ENCODE measurements at regions not wholly inside any gene's neighbourhood (a gene's known extent, or its start where the extent isn't known, plus 50 kb on each side); places are given as distances from the start of the nearest gene placed in this dataset.

GRCh38 chr12:30211743-30212142, 428.0 kb upstream of the TMTC1 start:
- TF ChIP-seq CTCF (IDR thresholded peaks at IDR 0.05; ENCODE audit: insufficient read depth, low read depth, low read length) (no peak), EZH2 (IDR thresholded peaks at IDR 0.05; ENCODE audit: insufficient read depth, low read length) (no peak)
- Histone ChIP-seq H4K20me1 (ENCODE audit: insufficient read depth, low read length) (no peaks in the 10 kb centered on the region), H3K4me2 (ENCODE audit: low read length) (no peak overlapping the region), H3K27ac (ENCODE audit: low read depth, low read length) (no peak overlapping the region), H3K4me3 (ENCODE audit: insufficient read depth, low read depth, low read length) (no peak overlapping the region), H3K9ac (ENCODE audit: low read length) (no peak overlapping the region), H3K4me1 (ENCODE audit: insufficient read depth, low read length) (no peaks in the 10 kb centered on the region), H3K27me3 (ENCODE audit: insufficient read depth, low read length) (no peaks in the 10 kb centered on the region), H3K9me3 (ENCODE audit: insufficient read depth, low read depth, low read length) (no peaks in the 10 kb centered on the region), H3K79me2 (ENCODE audit: insufficient read depth, low read length) (no peaks in the 10 kb centered on the region), H2AFZ (ENCODE audit: low read depth, low read length) (no peak overlapping the region), H3K36me3 (ENCODE audit: insufficient read depth, low read length) (no peaks in the 10 kb centered on the region)
- no peak for DNase-seq (ENCODE audit: low read depth)
- H3K4me3 Mint-ChIP-seq (ENCODE audit: unreplicated experiment), result no peak overlapping the region
- H3K4me1 Mint-ChIP-seq (ENCODE audit: low read depth, unreplicated experiment), result no peaks in the 10 kb centered on the region
- H3K27me3 Mint-ChIP-seq (ENCODE audit: low read depth, unreplicated experiment), result peaks cover 5% of the 10 kb centered on the region
- H3K27ac Mint-ChIP-seq (ENCODE audit: unreplicated experiment), result no peak overlapping the region
- H3K9me3 Mint-ChIP-seq (ENCODE audit: unreplicated experiment), result peaks cover 3% of the 10 kb centered on the region
- no peaks in the 10 kb centered on the region for H3K36me3 Mint-ChIP-seq (ENCODE audit: low read depth, unreplicated experiment)
- no peak for FAIRE-seq

GRCh38 chr12:30203981-30204380, 420.2 kb upstream of the TMTC1 start:
- Mint-ChIP-seq H3K4me1 (ENCODE audit: low read depth, unreplicated experiment) (no peaks in the 10 kb centered on the region), H3K27me3 (ENCODE audit: low read depth, unreplicated experiment) (peaks cover 43% of the 10 kb centered on the region), H3K4me3 (ENCODE audit: unreplicated experiment) (no peak overlapping the region), H3K36me3 (ENCODE audit: low read depth, unreplicated experiment) (no peaks in the 10 kb centered on the region), H3K9me3 (ENCODE audit: unreplicated experiment) (peaks cover 2% of the 10 kb centered on the region), H3K27ac (ENCODE audit: unreplicated experiment) (no peak overlapping the region)
- H3K79me2 ChIP-seq (ENCODE audit: insufficient read depth, low read length), result no peaks in the 10 kb centered on the region
- FAIRE-seq (no peak), DNase-seq (ENCODE audit: low read depth) (no peak)
- no peak for TF ChIP-seq CTCF (IDR thresholded peaks at IDR 0.05; ENCODE audit: insufficient read depth, low read depth, low read length)
- no peak for TF ChIP-seq EZH2 (IDR thresholded peaks at IDR 0.05; ENCODE audit: insufficient read depth, low read length)
- H3K27ac ChIP-seq (ENCODE audit: low read depth, low read length), result no peak overlapping the region
- no peak overlapping the region for H3K4me2 ChIP-seq (ENCODE audit: low read length)
- H3K27me3 ChIP-seq (ENCODE audit: insufficient read depth, low read length), result peaks cover 18% of the 10 kb centered on the region
- H3K36me3 ChIP-seq (ENCODE audit: insufficient read depth, low read length), result no peaks in the 10 kb centered on the region
- H3K4me1 ChIP-seq (ENCODE audit: insufficient read depth, low read length), result no peaks in the 10 kb centered on the region
- no peaks in the 10 kb centered on the region for H4K20me1 ChIP-seq (ENCODE audit: insufficient read depth, low read length)
- H2AFZ ChIP-seq (ENCODE audit: low read depth, low read length), result no peak overlapping the region
- no peaks in the 10 kb centered on the region for H3K9me3 ChIP-seq (ENCODE audit: insufficient read depth, low read depth, low read length)
- no peak overlapping the region for H3K4me3 ChIP-seq (ENCODE audit: insufficient read depth, low read depth, low read length)
- H3K9ac ChIP-seq (ENCODE audit: low read length), result no peak overlapping the region

- TF ChIP-seq CTCF (IDR thresholded peaks at IDR 0.05; ENCODE audit: insufficient read depth, low read depth, low read length) (no peak), EZH2 (IDR thresholded peaks at IDR 0.05; ENCODE audit: insufficient read depth, low read length) (no peak)
- FAIRE-seq, result no peak
Observed at GRCh38 chr12:30202521-30203254, 418.9 kb upstream of the TMTC1 start.

More at GRCh38 chr12:30202521-30203254, 418.9 kb upstream of the TMTC1 start:
- H3K79me2 ChIP-seq (ENCODE audit: insufficient read depth, low read length), result no peaks in the 10 kb centered on the region
- H3K9ac ChIP-seq (ENCODE audit: low read length), result no peak overlapping the region
- peaks cover 43% of the 10 kb centered on the region for H3K27me3 Mint-ChIP-seq (ENCODE audit: low read depth, unreplicated experiment)
- no peaks in the 10 kb centered on the region for H3K9me3 ChIP-seq (ENCODE audit: insufficient read depth, low read depth, low read length)
- no peak overlapping the region for H3K27ac Mint-ChIP-seq (ENCODE audit: unreplicated experiment)
- H3K4me1 Mint-ChIP-seq (ENCODE audit: low read depth, unreplicated experiment), result peaks cover 5% of the 10 kb centered on the region
- no peaks in the 10 kb centered on the region for H3K36me3 Mint-ChIP-seq (ENCODE audit: low read depth, unreplicated experiment)
- no peak overlapping the region for H3K4me3 ChIP-seq (ENCODE audit: insufficient read depth, low read depth, low read length)
- H3K9me3 Mint-ChIP-seq (ENCODE audit: unreplicated experiment), result peaks cover 2% of the 10 kb centered on the region
- no peak overlapping the region for H3K27ac ChIP-seq (ENCODE audit: low read depth, low read length)
- H2AFZ ChIP-seq (ENCODE audit: low read depth, low read length), result no peak overlapping the region
- no peak overlapping the region for H3K4me2 ChIP-seq (ENCODE audit: low read length)
- no peaks in the 10 kb centered on the region for H3K36me3 ChIP-seq (ENCODE audit: insufficient read depth, low read length)
- DNase-seq (ENCODE audit: low read depth), result no peak
- no peaks in the 10 kb centered on the region for H4K20me1 ChIP-seq (ENCODE audit: insufficient read depth, low read length)
- peaks cover 18% of the 10 kb centered on the region for H3K27me3 ChIP-seq (ENCODE audit: insufficient read depth, low read length)
- peaks cover 4% of the 10 kb centered on the region for H3K4me1 ChIP-seq (ENCODE audit: insufficient read depth, low read length)
- no peak overlapping the region for H3K4me3 Mint-ChIP-seq (ENCODE audit: unreplicated experiment)
